OCI-LY1 (cell line): ENCODE measurements at regions not wholly inside any gene's neighbourhood (a gene's known extent, or its start where the extent isn't known, plus 50 kb on each side); places are given as distances from the start of the nearest gene placed in this dataset.

ENCODE experiments used
- EZH2 ChIP-seq: fragments of 200-600 bp; sonication (generic), shearing (Covaris generic); IDR thresholded peaks from 2 replicates; pipeline ENCODE4 v1.8.0; 2017; ENCODE audit warnings: borderline replicate concordance, mixed run types, mild to moderate bottlenecking, antibody characterized with exemption, low read length, moderate library complexity, mixed read lengths
- TF ChIP-seq, protein P1 (sequence below): fragments of 200-600 bp; sonication (generic), shearing (Covaris generic); IDR thresholded peaks from 2 replicates; pipeline ENCODE4 v1.5.1; 2017; ENCODE audit warnings: mild to moderate bottlenecking, antibody characterized with exemption, low read length, moderate library complexity, mixed read lengths

DNA sequence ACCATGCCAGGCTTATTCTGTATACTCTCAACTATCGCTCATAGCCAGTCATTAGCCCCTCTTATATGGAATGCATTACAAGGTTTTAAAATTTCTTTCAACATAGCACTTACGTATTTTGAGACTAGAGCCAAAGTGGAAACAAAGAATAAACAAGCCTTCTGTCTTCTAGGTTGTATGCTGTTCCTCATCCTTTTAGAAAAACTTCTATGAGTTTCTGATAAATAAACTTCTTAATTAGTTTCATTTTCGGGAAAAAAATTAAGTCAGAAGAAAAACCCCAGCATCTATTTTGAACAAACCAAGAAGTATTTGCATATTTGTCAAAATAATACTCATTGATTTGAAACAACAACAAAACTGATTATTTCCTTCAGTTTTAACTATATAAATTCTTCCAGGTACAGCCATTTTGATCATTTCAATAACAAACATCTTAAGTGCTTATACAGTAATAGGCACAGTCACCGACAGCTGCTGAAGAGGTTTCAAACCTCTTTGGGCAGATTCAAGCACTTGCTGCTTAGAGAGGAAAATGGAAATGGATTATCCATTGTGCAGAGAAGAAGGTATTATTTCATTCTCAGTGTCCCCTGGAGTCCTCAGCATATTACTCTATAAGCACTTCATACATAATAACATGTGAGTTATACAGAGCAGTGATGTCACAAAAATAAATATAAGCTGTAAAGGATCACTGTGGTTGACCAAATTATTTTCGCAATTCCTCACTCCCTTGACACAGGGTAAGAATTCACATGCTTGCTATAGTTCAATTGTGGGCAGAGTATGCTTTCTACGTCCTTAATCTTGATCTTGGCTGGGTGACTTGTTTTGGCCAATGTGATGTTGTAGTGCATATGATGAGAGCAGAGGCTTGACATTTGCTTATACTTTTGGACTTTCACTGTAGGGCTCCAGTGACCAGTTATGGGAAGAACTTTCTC lies 833.8 kb downstream of the TRIB2 start:
- TF ChIP-seq, protein P1, sequence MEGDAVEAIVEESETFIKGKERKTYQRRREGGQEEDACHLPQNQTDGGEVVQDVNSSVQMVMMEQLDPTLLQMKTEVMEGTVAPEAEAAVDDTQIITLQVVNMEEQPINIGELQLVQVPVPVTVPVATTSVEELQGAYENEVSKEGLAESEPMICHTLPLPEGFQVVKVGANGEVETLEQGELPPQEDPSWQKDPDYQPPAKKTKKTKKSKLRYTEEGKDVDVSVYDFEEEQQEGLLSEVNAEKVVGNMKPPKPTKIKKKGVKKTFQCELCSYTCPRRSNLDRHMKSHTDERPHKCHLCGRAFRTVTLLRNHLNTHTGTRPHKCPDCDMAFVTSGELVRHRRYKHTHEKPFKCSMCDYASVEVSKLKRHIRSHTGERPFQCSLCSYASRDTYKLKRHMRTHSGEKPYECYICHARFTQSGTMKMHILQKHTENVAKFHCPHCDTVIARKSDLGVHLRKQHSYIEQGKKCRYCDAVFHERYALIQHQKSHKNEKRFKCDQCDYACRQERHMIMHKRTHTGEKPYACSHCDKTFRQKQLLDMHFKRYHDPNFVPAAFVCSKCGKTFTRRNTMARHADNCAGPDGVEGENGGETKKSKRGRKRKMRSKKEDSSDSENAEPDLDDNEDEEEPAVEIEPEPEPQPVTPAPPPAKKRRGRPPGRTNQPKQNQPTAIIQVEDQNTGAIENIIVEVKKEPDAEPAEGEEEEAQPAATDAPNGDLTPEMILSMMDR, result no peak
- no peak for TF ChIP-seq EZH2
